Heart left ventricle (tissue), 16 donors: ENCODE measurements at regions not wholly inside any gene's neighbourhood (a gene's known extent, or its start where the extent isn't known, plus 50 kb on each side); places are given as distances from the start of the nearest gene placed in this dataset.

Experiments used
- ATAC-seq, 4 donors: fragments of 200-7000 bp; cut with Tn5 transposase; one replicate each; pipeline ENCODE4 v1.9.1; 2020 to 2022; ENCODE audit warnings: moderate library complexity in 4 of 4, mild to moderate bottlenecking in 3 of 4, moderate number of reproducible peaks in 1 of 4
- DNase-seq, 5 donors: peaks; one replicate each; pipeline ENCODE4 v3.0.0-alpha.2; 2020
- H3K27ac ChIP-seq, 12 donors: fragments of 200-600 bp; sonication (generic) in 4 of 12; one replicate each; pipeline versions ENCODE4 v1.5.0 to v1.8.0; 2016 to 2022; ENCODE audit warnings: mild to moderate bottlenecking in 2 of 12
- H3K27me3 ChIP-seq, 9 donors: fragments of 200-600 bp; sonication (generic) in 2 of 9; one replicate each; pipeline versions ENCODE4 v1.5.1 to v1.8.0; 2016 to 2022; ENCODE audit warnings: mild to moderate bottlenecking in 3 of 9
- H3K36me3 ChIP-seq, 9 donors: fragments of 200-600 bp; sonication (generic) in 2 of 9; one replicate each; pipeline versions ENCODE4 v1.5.0 to v1.8.0; 2018 to 2022; ENCODE audit warnings: mild to moderate bottlenecking in 2 of 9
- H3K4me1 ChIP-seq, 12 donors: fragments of 200-600 bp; sonication (generic) in 4 of 12; one replicate each; pipeline versions ENCODE4 v1.5.0 to v1.8.0; 2016 to 2022; ENCODE audit warnings: mild to moderate bottlenecking in 3 of 12
- H3K4me3 ChIP-seq, 12 donors: fragments of 200-600 bp; sonication (generic) in 4 of 12; one replicate each; pipeline versions ENCODE4 v1.5.0 to v1.8.0; 2017 to 2022; ENCODE audit warnings: mild to moderate bottlenecking in 9 of 12, moderate library complexity in 4 of 12
- H3K9me3 ChIP-seq, 12 donors: fragments of 200-600 bp; sonication (generic) in 4 of 12; one replicate each; pipeline versions ENCODE4 v1.5.0 to v1.8.0; 2016 to 2022; ENCODE audit warnings: mild to moderate bottlenecking in 1 of 12
- CTCF ChIP-seq, 12 donors: fragments of 200-600 bp; sonication (generic) in 4 of 12; IDR thresholded peaks; one replicate each; pipeline versions ENCODE4 v1.5.0 to v1.8.0; 2018 to 2022; ENCODE audit warnings: antibody characterized with exemption in 12 of 12, mild to moderate bottlenecking in 5 of 12
- POLR2A ChIP-seq, 2 donors: fragments of 450-650 bp; IDR thresholded peaks; one replicate each; pipeline ENCODE4 v1.6.1; 2017; ENCODE audit warnings: antibody characterized with exemption in 2 of 2, mild to moderate bottlenecking in 2 of 2, moderate library complexity in 2 of 2
- WGBS, 4 donors: extraction: QIAGEN DNeasy Blood & Tissue Kit in 2 of 4; methylation state at CpG; one replicate each; pipeline versions ENCODE4 v1.1.5 to v1.1.7; 2013 to 2018; 5-methylcytosine and 5-hydroxymethylcytosine counted together
- intact Hi-C, 10 donors: fragments of 100-400 bp; cut with DNase I; formaldehyde crosslinking; loops; one replicate each; pipeline versions ENCODE4 v1.11.1 to v1.14.2; 2022
- donor health status: ischemic (EF 13 %, LVEDD 7.1; RV severe dilation, severe dysfunction).
- donor health status: healthy with polysubstance abuse.
- donor health status: DM: no; HTN: yes; CAD: no.
- donor health status: DM: no; HTN: no; CAD: no.
- donor health status: ischemic (EF 25% LVEDD 6.9; RV normal size, moderate dysfunction).
- donor health status: ischemic (EF 25% LVEDD 5.7; RV mildly dilated, moderate dysfunction).
- donor health status: healthy.
- donor health status: DM: yes; HTN: yes; CAD: no.
- donor health status: ischemic (EF 35%, LVEDD 5.7; RV mildly dilated, moderate dysfunction).
- donor health status: nonischemic (EF 11% LVEDD 7.7; RV severe dilation, severe dysfunction).
- donor health status: DM: yes; HTN: yes; CAD: no.
- donor health status: PGD.
- donor health status: ischemic (EF 29% LVEDD 5.4; RV normal size, mild dysfunction).
- donor health status: nonischemic (EF 23%, LVEDD 6.1; RV moderate dilation, normal function).

GRCh38 chr1:213738658-213739057 is 249.1 kb upstream of the PROX1 start:
- Histone ChIP-seq H3K4me3 (no peak overlapping the region), H3K36me3 (no peaks in the 10 kb centered on the region), H3K27me3 (no peaks in the 10 kb centered on the region), H3K27ac (no peak overlapping the region), H3K9me3 (peaks cover 0 to 9% (median 0%) of the 10 kb centered on the region in 12 donors), H3K4me1 (no peaks in the 10 kb centered on the region)
- 83 to 86% (median 84%) methylated on average over 2 of the region's 2 CpGs for WGBS, 4 donors
- ATAC-seq (no peak), DNase-seq (no peak)
- no peak for TF ChIP-seq CTCF (IDR thresholded peaks at IDR 0.05)
- no peak for TF ChIP-seq POLR2A (IDR thresholded peaks at IDR 0.05)
- intact Hi-C loops: no loop called here

- no peak for ATAC-seq
- H3K4me3 ChIP-seq: no peak overlapping the region
- peaks cover 0 to 9% (median 0%) of the 10 kb centered on the region in 12 donors for H3K9me3 ChIP-seq
- DNase-seq: no peak
- no peak overlapping the region for H3K27ac ChIP-seq
- H3K36me3 ChIP-seq: no peaks in the 10 kb centered on the region
- H3K27me3 ChIP-seq: no peaks in the 10 kb centered on the region
- H3K4me1 ChIP-seq: no peaks in the 10 kb centered on the region
- 70 to 82% (median 77%) methylated on average over 4 of the region's 4 CpGs for WGBS, 4 donors
- intact Hi-C loops: no loop called here
- TF ChIP-seq CTCF (IDR thresholded peaks at IDR 0.05): no peak
- no peak for TF ChIP-seq POLR2A (IDR thresholded peaks at IDR 0.05)
Measured at GRCh38 chr1:213742992-213743391, 244.8 kb upstream of the PROX1 start.

GRCh38 chr1:213744780-213745179 is 243.0 kb upstream of the PROX1 start:
- WGBS, 4 donors: 45 to 53% (median 46%) methylated on average over 3 of the region's 3 CpGs
- intact Hi-C loops: no loop called here
- no peak for DNase-seq
- Histone ChIP-seq H3K27ac (no peak overlapping the region), H3K4me1 (no peaks in the 10 kb centered on the region), H3K27me3 (peaks cover 0 to 3% (median 0%) of the 10 kb centered on the region in 9 donors), H3K4me3 (no peak overlapping the region), H3K9me3 (peaks cover 0 to 9% (median 0%) of the 10 kb centered on the region in 12 donors), H3K36me3 (no peaks in the 10 kb centered on the region)
- TF ChIP-seq POLR2A (IDR thresholded peaks at IDR 0.05) (no peak), CTCF (IDR thresholded peaks at IDR 0.05) (no peak)
- ATAC-seq: no peak

- Histone ChIP-seq H3K27ac (no peak overlapping the region), H3K4me3 (no peak overlapping the region), H3K36me3 (no peaks in the 10 kb centered on the region), H3K9me3 (peaks cover 0 to 9% (median 0%) of the 10 kb centered on the region in 12 donors), H3K27me3 (peaks cover 0 to 3% (median 0%) of the 10 kb centered on the region in 9 donors), H3K4me1 (no peaks in the 10 kb centered on the region)
- intact Hi-C loops: no loop called here
- no peak for TF ChIP-seq POLR2A (IDR thresholded peaks at IDR 0.05)
- 83 to 88% (median 85%) methylated on average over 8 of the region's 8 CpGs for WGBS, 4 donors
- ATAC-seq (no peak), DNase-seq (no peak)
Measured at GRCh38 chr1:213745451-213745850, 242.3 kb upstream of the PROX1 start.

GRCh38 chr1:213749558-213749957 is 238.2 kb upstream of the PROX1 start:
- Histone ChIP-seq H3K4me3 (no peak overlapping the region), H3K27me3 (peaks cover 0 to 3% (median 0%) of the 10 kb centered on the region in 9 donors), H3K36me3 (no peaks in the 10 kb centered on the region), H3K9me3 (peaks cover 0 to 5% (median 0%) of the 10 kb centered on the region in 12 donors), H3K4me1 (no peaks in the 10 kb centered on the region), H3K27ac (no peak overlapping the region)
- 59 to 76% (median 71%) methylated on average over 8 of the region's 8 CpGs for WGBS, 4 donors
- intact Hi-C loops: no loop called here
- TF ChIP-seq CTCF (IDR thresholded peaks at IDR 0.05): no peak
- no peak for TF ChIP-seq POLR2A (IDR thresholded peaks at IDR 0.05)
- ATAC-seq: no peak
- DNase-seq: no peak
